ENCODE measurements at regions not wholly inside any gene's neighbourhood (a gene's known extent, or its start where the extent isn't known, plus 50 kb on each side); places are given as distances from the start of the nearest gene placed in this dataset.
"Not testable (repeated sequence)": the region's sequence is repeated elsewhere in the genome, so short reads cannot be mapped to it uniquely, and the experiment has no call there.

DNA sequence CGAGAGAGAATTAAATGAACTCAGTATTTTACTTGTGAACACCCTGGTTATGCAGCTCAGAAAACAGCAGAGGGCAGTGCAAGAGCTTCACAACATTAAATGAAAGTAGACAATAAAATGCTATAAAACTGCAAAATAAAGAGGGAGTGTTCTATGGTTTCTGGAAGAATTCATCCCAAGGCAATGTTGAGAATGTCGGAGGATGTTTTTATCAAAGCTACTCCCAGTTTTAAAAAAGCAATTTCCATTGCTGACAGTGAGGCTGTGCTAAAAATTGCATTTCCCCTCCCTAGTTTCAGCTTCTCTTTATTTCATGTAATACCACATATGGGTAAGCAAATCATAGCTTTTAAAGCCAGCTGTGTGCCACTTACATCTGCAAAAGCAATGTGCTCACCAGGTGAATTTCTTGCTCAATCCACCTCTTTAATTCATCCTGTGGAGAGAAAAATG lies 296.8 kb downstream of the RAB38 start:
- no peak for DNase-seq (ENCODE audit: low read depth in 1 of 2, low spot score in 1 of 2)

DNA sequence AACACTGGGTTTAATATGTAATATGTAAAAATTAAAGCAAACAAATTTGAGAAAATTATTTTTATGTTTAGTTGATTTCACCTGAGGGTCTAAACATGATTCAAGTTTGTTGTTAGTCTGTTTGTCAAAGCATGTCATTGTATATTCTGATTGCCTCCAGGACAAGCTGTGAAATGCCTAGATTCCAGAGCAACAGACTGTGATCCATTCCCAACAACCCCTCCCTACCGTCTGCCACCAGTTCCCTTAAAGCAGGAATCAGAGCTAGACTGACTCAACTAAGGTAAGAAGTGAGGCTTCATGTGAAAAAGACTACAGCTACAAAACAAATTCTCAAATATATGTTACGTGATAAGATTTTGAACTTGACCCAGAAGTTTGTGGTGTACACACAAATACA lies 304.2 kb downstream of the RAB38 start:
- DNase-seq (ENCODE audit: low read depth in 1 of 2, low spot score in 1 of 2), result no peak

DNA sequence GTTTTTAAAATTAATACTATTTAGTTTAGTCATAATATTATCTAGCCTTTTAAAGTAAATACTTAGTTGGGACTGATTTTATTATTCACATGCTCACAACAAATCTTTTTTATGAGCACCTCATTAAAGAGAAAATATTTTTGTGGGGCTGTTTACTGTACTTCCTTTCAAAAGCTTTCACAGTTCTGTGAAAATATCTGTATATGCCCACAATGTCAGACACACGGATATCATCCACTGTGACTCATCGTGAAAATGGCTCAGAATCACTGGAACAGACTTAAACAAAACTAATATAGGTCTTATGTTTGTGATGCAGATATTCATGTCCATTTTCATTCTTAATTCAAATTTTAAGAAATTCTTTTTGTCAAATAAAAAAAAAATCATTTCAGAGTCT lies 305.2 kb downstream of the RAB38 start:
- no peak for DNase-seq (ENCODE audit: low read depth in 1 of 2, low spot score in 1 of 2)

DNA sequence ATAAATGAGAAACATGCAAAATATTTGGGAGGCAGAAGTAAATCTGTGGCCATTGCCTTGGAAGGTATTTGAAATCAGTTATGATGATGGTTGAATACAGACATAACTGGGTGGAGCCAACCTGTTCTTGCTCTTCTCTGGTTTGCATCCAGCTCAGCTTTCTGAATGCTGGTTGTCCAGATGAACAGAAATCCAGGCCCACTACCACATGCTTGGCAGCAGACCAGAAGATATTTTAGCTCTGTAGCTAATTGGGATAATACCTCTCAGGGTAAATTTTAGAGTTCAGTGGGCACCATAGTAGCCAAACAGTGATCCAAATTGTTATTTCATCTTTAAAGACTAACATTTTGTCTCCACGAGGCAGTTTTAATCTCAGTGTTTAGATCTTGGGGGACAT lies 308.3 kb downstream of the RAB38 start:
- no peak for DNase-seq (ENCODE audit: low read depth in 1 of 2, low spot score in 1 of 2)

DNA sequence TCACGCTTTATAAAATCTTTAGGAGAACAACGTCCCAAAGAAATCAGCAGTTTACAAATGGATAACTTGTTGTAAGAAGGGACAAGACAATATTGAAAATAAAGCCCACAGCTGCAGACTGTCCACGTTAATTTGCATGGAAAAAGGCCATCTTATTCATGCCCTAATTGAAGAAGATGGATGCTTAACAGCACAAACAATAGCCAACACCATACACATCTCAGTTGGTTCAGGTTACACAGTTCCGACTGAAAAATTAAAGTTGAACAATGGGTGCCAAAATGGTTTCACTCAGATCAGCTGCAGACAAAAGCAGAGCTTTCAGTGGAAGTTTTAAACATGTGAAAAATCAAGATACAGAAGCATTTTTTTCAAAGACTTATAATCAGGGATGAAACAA lies 314.2 kb downstream of the RAB38 start:
- no peak for DNase-seq (ENCODE audit: low read depth in 1 of 2, low spot score in 1 of 2)

DNA sequence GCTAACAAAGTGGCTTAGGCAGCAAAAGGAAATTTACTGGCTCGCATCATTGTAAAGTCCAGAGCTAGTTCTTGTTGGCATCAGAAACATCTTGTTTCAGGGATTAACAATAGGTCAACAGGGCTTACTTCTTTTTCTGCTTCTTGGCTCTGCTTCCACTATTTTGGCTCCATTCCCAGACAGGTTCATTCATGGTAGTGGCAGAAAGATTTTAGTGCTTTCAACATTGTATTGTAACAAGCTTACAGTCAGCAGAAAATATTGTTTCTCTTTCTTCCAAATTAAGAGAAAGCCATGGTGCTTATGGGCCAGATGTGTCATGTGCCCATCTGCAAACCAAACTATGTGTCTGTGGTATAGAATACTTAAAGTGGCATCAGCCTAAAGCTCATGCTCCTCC lies 315.6 kb downstream of the RAB38 start:
- DNase-seq (ENCODE audit: low read depth in 1 of 2, low spot score in 1 of 2), result no peak

DNA sequence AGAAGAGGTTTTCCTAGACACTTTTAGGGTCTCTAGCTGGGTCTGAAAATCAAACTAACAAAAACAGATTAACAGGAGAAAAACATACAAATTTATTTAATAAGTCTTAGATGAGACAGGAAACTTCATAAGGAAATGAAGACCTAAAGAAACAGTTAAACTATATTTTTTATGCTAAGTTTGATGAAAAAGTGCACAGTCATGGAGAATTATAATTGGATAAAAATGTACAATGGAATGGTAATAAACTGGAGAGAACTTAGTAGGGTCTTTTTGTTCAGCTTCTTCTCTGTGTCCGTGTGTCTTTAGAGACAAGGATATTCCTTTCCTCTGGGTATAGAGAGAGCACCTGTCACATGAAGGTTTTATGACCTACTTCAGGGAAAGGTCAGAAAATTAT lies 323.4 kb downstream of the RAB38 start:
- DNase-seq (ENCODE audit: low read depth in 1 of 2, low spot score in 1 of 2), result no peak

DNA sequence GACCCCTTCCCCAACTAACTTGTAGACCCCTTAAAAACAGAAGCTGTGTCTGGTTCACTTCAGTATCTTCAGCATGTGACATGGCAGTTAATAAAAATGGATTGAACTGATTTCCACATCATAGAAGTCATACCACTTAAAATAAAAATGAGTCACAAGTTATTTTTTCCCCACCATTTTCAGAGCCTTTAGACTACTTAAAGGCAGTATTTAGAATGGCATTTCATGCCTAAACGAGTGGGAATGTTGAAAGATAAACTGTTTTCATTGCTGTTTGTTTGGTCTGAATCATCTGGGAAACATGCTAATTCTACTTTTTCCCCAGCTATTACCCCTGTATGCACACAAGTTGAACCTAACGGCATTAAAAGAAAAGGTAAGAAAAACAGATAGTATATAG lies 324.0 kb downstream of the RAB38 start:
- no peak for DNase-seq (ENCODE audit: low read depth in 1 of 2, low spot score in 1 of 2)

DNA sequence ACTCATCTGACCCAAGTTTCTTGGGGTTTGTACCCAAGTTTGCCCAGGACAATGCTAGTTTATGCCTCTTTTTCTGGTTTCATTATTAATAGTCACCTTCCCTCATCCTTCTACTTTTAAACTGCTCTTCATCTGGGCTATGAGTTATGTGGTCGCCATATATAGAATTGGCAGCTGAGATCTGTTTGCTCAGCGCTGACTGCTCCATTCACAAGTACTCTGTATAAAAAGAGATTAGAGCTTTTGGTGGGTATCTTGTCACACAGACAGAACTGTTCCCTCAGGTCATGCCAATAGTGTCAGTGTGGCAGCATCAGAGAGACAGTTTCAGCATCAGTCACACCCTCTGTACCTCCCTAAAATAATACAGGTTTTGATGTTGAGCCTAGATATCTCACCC lies 326.0 kb downstream of the RAB38 start:
- no peak for DNase-seq (ENCODE audit: low read depth in 1 of 2, low spot score in 1 of 2)

DNA sequence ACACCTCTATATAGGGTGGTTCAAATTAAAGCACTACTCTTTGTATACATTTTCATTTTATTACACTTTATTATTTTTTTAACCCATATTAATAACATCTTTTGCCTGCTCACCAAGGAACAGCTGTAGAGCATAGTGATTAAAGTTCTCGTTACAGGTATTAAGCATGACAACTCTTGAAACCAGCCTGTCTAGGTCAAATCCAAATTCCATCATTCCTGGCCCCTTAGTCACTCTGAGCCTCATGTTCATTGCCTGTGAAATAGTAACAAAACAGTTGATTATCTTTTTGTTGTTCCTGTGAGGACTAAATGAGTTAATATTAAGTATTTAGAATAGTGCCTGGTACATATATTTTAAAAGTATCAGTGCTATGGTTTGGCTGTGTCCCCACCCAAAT lies 334.5 kb downstream of the RAB38 start:
- DNase-seq (ENCODE audit: low read depth in 1 of 2, low spot score in 1 of 2), result no peak

DNA sequence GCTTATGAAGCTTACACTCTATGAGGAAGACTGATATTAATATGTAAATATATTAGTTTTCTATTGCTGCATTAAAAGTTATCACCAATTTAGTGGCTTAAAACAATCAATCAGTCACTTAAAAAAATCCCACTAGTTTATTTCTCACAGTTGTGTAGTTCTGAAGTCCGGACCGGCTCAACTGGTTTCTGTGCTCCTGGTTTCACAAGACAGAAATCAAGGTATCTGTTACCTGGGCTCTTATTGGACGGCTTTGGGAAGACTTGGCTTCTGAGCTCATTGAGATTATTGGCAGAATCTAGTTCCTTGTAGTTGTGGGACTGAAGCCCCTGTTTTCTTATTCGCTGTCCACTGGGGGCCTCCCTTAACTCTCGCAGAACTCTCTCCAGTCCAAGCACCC lies 343.0 kb downstream of the RAB38 start:
- DNase-seq (ENCODE audit: low read depth in 1 of 2, low spot score in 1 of 2), result no peak

DNA sequence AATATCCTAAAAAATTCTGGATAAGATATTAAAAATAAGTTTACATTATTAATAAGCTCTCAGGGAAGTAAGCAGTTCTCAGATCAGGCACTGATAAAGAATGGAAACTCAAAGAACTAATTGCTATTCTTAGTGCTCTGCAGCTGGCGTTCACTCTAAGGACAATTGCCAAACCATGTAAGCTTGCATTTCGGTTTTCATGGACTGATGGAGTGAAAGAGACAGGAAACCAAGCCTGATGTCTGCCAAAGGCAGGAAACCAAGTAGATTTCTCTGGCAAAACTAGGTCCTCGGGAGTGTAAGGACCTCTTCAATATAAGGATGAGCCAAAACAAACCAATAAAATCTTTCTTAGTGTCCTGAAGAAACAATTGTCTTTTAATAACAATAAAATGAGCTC lies 355.2 kb downstream of the RAB38 start:
- no peak for DNase-seq (ENCODE audit: low read depth in 1 of 2, low spot score in 1 of 2)

DNA sequence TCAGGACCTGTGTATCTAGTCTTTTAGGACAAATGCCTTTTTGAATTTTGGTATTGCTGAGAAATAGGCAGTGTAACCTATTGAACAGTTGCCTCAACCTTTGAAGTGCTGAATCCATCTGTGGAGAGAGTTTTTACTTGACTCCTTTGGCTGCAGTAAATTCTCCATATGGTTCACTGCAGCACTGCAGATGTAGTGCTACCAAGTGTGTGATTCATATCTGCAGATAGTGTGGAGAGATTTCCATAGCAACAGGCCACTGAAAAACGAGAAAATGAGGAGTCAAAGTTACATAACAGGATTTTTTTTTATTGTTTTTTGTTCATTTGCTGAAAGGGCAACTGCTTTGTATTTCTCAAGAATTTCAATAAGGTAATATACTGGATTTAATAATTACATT lies 356.1 kb downstream of the RAB38 start:
- DNase-seq (ENCODE audit: low read depth in 1 of 2, low spot score in 1 of 2), result no peak

DNA sequence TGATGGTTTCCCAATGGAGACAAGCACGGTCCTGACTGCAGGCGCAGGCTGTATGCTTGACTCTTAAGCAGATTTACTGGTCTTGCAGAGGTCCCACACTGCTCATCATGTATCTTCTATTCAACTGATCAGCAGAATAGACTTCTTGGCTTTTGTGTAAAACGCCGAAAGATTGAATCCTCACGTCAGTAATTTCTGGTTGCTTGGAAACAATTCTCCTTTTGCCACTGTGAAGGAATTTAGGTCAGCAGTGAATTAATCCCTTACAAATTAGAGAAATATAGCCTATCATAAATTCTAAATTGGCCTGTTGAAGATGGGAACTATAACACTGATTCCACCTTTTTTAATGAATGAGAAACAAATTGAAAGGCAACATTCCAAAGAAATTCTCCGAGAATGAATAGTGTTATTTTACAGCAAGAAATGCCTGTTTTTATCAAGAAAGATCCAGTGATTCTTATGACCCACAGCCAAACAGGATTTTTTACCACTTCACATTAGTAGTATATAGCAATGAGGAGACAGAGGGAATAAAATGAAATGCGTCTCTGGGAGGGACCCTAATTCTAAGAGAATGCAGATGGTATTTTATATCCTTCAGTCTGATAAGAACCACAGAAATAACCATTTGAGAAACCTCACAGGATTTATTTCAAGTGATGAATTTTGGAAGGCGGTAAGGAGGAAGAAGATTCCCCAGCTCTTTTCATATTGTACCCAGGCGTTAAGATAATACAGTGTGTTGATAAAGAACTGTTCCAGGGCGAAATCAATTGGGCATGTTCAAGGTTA lies 362.5 kb downstream of the RAB38 start:
- DNase-seq (ENCODE audit: low read depth in 1 of 2, low spot score in 1 of 2), result no peak

DNA sequence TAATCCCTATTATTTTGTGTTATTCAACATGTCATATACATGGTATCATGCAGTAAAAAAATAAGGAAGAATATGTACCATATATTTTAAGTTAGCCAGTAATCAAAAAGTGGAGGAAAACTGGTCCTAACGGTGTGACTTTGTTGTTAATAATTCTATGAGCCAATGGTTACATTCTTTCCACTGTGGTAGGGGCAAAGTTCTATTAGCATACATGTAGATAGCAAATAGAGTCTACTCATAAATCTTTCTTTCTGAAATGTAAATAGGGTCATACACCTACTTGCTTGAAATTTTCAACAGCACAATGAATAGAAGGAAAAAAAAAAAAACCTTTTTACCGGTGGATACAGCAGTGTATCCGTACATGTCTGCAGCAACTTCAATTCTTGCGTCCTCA lies 364.8 kb downstream of the RAB38 start:
- no peak for DNase-seq (ENCODE audit: low read depth in 1 of 2, low spot score in 1 of 2)

DNA sequence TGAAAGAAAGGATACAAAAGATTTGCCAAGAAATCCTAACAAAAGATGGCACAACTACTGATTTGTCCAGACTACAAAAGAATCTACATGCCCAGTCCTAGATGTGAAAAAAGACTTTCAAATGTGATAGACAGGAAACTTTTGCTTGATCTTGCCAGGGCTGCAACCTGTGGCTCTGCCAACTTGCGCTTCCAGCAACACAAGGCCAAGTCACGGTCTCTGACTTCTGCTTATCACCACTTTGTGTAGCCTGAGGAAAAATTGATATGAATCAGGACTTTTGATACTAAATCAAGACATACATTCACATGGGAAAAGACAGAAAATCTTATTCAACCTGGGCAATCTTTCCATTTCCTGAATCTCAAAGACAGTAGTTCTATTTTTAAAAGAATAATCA lies 366.0 kb downstream of the RAB38 start:
- no peak for DNase-seq (ENCODE audit: low read depth in 1 of 2, low spot score in 1 of 2)

DNA sequence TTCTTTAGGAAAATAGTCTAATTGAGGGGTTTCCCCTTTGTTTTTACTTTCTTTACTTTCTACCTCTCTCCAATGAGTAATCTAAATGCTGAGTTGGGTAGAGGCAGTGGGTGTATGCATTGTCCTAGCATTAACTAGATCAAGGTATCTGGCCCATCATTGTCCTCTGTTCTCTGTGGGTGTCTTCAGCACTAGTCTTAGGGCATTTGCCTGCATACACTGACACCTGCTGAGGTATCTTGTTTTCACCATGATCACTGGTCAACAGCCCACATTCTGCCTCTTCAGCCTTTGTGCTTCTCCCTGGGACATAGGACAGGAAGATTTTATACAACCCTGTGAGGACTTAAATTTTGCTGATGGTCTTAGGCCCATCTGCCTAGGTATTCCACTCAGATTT lies 371.1 kb downstream of the RAB38 start:
- no peak for DNase-seq (ENCODE audit: low read depth in 1 of 2, low spot score in 1 of 2)

DNA sequence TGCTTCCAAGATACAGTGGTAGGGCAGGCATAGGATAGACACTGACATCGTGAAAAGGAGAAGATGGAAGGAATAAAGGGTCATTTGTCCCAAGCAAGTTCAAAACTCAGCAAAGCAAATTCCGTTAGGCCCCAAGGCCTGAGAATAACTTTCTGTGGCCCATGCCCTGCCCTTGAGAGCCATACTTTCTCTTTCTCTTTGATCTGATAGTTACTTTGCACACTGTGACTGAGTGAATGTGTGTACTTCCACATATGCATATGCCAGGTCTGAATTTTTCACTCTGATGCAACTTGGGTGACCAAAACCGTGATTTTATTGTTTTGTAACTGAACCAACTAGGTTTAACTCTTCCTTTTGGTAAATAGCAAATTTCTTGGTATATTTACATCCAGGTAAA lies 371.5 kb downstream of the RAB38 start:
- DNase-seq (ENCODE audit: low read depth in 1 of 2, low spot score in 1 of 2), result no peak

DNA sequence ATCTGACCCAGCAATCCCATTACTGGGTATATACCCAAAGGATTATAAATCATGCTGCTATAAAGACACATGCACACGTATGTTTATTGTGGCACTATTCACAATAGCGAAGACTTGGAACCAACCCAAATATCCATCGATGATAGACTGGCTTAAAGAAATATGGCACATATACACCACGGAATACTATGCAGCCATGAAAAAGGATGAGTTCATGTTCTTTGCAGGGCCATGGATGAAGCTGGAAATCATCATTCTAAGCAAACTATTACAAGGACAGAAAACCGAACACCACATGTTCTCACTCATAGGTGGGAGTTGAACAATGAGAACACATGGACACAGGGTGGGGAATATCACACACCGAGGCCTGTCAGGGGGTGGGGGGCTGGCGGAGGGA lies 390.4 kb downstream of the RAB38 start:
- DNase-seq (ENCODE audit: low read depth in 1 of 2, low spot score in 1 of 2), result not testable (repeated sequence)

DNA sequence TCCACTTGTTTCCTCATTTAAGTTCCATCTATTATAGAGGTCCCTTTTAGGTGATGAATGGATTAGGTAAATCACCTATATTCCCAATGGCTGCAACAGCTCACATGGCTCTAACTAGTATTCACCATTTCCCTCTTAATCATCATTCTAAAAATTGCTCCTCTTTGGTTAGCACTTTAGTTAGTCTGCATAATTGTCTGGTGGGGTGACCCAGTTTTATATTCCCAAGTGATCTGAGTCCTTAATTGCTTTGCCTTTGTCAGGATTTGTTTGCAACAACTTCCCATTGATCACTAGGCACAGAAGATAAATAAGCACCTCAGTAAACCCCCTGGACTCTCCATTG lies 395.2 kb downstream of the RAB38 start:
- DNase-seq (ENCODE audit: low read depth in 1 of 2, low spot score in 1 of 2), result no peak

DNA sequence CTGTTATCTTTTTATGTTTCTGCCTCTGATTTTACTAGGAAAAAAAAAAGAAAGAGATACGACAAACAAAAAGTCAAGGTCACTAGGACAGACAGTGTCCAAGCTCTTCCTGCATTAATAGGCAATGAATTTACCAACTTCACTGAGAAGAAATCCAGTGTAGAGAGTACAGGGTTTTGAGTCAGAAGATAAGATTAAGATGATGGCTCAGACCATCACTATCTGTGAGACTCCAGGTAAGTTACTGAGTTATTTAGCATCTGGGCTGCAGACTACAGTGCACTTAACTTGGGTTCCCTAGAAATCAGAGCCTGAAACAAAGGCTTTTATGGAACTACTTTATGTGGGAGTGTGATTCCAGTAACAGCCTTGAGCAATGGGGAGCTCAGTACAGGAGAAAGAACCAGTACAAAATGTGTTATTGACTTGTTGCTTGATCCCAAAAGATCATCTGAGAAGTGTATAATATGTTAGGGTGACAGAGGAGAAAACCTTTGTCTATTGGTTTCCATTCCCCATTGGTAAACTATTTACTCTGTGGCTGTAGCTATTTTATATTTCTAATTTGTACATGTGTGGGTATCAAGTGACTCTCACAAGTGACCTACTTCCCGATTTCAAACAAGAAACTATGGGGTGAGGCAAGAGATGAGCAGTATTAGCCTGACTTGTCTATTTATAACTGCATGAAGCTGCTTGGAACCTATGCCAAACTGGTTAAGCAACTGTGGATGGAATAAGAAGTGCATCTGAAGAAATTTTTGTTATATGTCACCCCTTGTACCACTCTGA lies 395.8 kb downstream of the RAB38 start:
- DNase-seq (ENCODE audit: low read depth in 1 of 2, low spot score in 1 of 2), result no peak

DNA sequence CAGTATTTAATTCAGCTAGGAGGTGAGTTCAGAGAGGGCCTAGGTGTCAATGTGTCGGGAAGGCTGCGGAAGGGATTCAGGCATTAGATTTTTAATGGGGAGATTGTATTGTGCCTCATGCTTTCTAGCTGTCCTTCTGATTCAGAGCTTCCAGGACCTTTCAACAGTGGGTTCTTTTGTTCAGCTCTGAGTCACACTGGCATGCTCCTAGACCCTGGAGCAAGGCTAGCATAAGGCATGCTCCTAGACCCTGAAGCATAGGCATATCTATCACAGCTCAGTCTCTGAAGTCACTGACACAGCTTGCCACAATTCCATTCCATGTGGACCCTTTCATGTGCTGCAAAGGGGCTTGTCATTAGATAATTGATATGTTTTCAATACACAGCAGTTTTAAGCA lies 396.9 kb downstream of the RAB38 start:
- DNase-seq (ENCODE audit: low read depth in 1 of 2, low spot score in 1 of 2), result no peak

DNA sequence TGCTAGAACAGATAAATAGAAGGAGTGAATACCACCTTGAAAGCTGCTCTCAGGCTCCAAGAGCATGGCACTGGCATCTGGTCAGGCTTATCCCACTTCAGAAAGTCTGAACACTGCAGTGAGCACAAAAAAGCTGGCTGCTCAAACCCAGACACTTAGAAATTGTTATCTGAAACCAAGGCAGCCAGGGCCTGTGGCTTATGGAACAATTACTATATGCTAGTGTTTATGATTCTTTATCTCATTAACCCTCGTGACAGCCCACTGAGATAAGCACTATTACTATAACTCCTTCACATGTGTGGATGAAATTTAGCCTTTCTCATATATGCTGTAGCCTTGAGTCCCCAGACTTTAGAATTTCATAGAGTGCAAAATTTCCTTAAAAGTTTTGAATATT lies 400.2 kb downstream of the RAB38 start:
- DNase-seq (ENCODE audit: low read depth in 1 of 2, low spot score in 1 of 2), result no peak

Measured in activated T-helper 1 cell treated with anti-CD3 and anti-CD28 coated beads, Interleukin-2, amount 50 U/mL, for 16 hours (primary cell).